Hepatocyte (in vitro differentiated cells): ENCODE measurements at regions not wholly inside any gene's neighbourhood (a gene's known extent, or its start where the extent isn't known, plus 50 kb on each side); places are given as distances from the start of the nearest gene placed in this dataset.

Experiments
- DNase-seq: peaks from one replicate; pipeline ENCODE4 v3.0.0-alpha.2; 2016; ENCODE audit warnings: low spot score
- H2AFZ ChIP-seq: fragments of 200-600 bp; sonication (generic); 2 replicates; pipeline ENCODE4 v1.6.0; 2016; ENCODE audit warnings: antibody characterized with exemption, mild to moderate bottlenecking
- H3K27ac ChIP-seq: fragments of 200-600 bp; sonication (generic); 2 replicates; pipeline ENCODE4 v1.5.1; 2016; ENCODE audit warnings: mild to moderate bottlenecking
- H3K27me3 ChIP-seq: fragments of 200-600 bp; sonication (generic); 2 replicates; pipeline ENCODE4 v1.6.1; 2016
- H3K36me3 ChIP-seq: fragments of 200-600 bp; sonication (generic); replicated peaks from 2 replicates; pipeline ENCODE4 v1.5.1; 2016; ENCODE audit warnings: low read depth; ENCODE audit not compliant: insufficient read depth
- H3K4me1 ChIP-seq: fragments of 200-600 bp; sonication (generic); 2 replicates; pipeline ENCODE4 v1.5.1; 2016; ENCODE audit warnings: mild to moderate bottlenecking, moderate library complexity; ENCODE audit not compliant: insufficient read depth
- H3K4me2 ChIP-seq: fragments of 200-600 bp; sonication (generic); 2 replicates; pipeline ENCODE4 v1.6.0; 2016
- H3K4me3 ChIP-seq: fragments of 200-600 bp; sonication (generic); 2 replicates; pipeline ENCODE4 v1.5.1; 2016; ENCODE audit warnings: mild to moderate bottlenecking
- H3K79me2 ChIP-seq: fragments of 200-600 bp; sonication (generic); 2 replicates; pipeline ENCODE4 v1.6.0; 2017; ENCODE audit warnings: mild to moderate bottlenecking
- H3K9me2 ChIP-seq: fragments of 200-600 bp; sonication (generic); replicated peaks from 2 replicates; pipeline ENCODE4 v1.6.0; 2017; ENCODE audit warnings: mild to moderate bottlenecking; ENCODE audit not compliant: insufficient read depth
- H3K9me3 ChIP-seq: fragments of 200-600 bp; sonication (generic); 2 replicates; pipeline ENCODE4 v1.5.1; 2016; ENCODE audit warnings: low read depth, mild to moderate bottlenecking
- H4K20me1 ChIP-seq: fragments of 200-600 bp; sonication (generic); 2 replicates; pipeline ENCODE4 v1.6.0; 2016; ENCODE audit warnings: mild to moderate bottlenecking; ENCODE audit not compliant: insufficient read depth, poor library complexity, severe bottlenecking
- EZH2 ChIP-seq: fragments of 200-600 bp; sonication (generic); IDR thresholded peaks from 2 replicates; pipeline ENCODE4 v1.6.1; 2016; ENCODE audit warnings: antibody characterized with exemption, mild to moderate bottlenecking, borderline replicate concordance
- EZH2phosphoT487 ChIP-seq: fragments of 200-600 bp; sonication (generic); IDR thresholded peaks from one replicate; pipeline ENCODE4 v1.6.1; 2018; ENCODE audit warnings: antibody characterized with exemption, mild to moderate bottlenecking, low read depth, moderate library complexity; ENCODE audit not compliant: unreplicated experiment, severe bottlenecking
- WGBS: methylation state at CpG from one replicate; pipeline ENCODE4 v1.1.6; 2016; ENCODE audit warnings: low lambda C conversion rate; ENCODE audit errors: missing lambda C conversion rate; 5-methylcytosine and 5-hydroxymethylcytosine counted together
- TF ChIP-seq, protein P1 (sequence below): fragments of 200-600 bp; sonication (generic); IDR thresholded peaks from 2 replicates; pipeline ENCODE4 v1.5.1; 2016; ENCODE audit warnings: antibody characterized with exemption, mild to moderate bottlenecking; ENCODE audit not compliant: poor library complexity

DNA sequence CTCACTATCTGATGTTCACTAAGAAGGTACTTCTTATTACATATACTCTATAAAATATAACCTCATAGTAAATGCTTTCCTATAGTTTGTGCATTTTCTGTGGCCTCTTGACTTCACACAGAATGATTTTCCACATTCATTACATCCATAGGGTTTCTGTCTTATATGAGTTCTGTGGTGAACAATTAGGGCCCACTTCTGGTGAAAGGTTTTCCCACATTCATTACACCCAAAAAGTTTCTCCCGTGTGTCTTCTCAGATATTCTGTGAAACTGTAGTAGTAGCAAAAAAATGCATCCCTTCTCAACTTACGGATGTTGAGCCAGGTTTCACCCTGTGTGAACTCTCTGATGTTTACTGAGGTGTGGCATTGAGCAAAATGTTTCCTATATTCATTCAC is 119.3 kb downstream of the ZNF33B start:
- H3K9me2 ChIP-seq, result no peaks in the 10 kb centered on the region
- H3K79me2 ChIP-seq, result no peaks in the 10 kb centered on the region
- TF ChIP-seq EZH2 (no peak), EZH2phosphoT487 (no peak)
- TF ChIP-seq, protein P1, sequence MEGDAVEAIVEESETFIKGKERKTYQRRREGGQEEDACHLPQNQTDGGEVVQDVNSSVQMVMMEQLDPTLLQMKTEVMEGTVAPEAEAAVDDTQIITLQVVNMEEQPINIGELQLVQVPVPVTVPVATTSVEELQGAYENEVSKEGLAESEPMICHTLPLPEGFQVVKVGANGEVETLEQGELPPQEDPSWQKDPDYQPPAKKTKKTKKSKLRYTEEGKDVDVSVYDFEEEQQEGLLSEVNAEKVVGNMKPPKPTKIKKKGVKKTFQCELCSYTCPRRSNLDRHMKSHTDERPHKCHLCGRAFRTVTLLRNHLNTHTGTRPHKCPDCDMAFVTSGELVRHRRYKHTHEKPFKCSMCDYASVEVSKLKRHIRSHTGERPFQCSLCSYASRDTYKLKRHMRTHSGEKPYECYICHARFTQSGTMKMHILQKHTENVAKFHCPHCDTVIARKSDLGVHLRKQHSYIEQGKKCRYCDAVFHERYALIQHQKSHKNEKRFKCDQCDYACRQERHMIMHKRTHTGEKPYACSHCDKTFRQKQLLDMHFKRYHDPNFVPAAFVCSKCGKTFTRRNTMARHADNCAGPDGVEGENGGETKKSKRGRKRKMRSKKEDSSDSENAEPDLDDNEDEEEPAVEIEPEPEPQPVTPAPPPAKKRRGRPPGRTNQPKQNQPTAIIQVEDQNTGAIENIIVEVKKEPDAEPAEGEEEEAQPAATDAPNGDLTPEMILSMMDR, result no peak
- no peaks in the 10 kb centered on the region for H3K4me1 ChIP-seq
- H2AFZ ChIP-seq, result no peak overlapping the region
- H3K27ac ChIP-seq, result no peak overlapping the region
- no peak overlapping the region for H3K4me2 ChIP-seq
- 89% methylated on average over 2 of the region's 2 CpGs for WGBS
- no peak for DNase-seq
- no peaks in the 10 kb centered on the region for H3K27me3 ChIP-seq
- H3K4me3 ChIP-seq, result no peak overlapping the region
- H3K36me3 ChIP-seq, result peaks cover 6% of the 10 kb centered on the region
- H3K9me3 ChIP-seq, result peaks cover 67% of the 10 kb centered on the region
- H4K20me1 ChIP-seq, result no peaks in the 10 kb centered on the region

DNA sequence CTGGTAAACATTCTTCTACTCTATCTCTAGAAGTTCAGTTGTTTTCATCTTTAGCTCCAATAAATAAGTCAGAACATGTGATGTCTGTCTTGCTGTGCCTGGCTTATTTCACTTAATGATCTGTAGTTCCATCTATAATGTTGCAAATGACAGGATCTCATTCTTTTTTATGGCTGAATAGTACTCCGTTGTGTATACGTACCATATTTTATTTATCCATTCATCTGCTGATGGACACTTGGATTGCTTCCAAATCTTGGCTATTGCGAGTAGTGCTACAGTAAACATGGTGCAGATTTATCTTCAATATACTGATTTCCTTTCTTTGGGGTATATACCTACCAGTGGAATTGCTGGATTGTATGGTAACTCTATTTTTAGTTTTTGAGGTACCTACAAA is 124.4 kb downstream of the ZNF33B start:
- Histone ChIP-seq H3K36me3 (no peaks in the 10 kb centered on the region), H3K27me3 (no peaks in the 10 kb centered on the region), H2AFZ (no peak overlapping the region), H4K20me1 (no peaks in the 10 kb centered on the region), H3K9me3 (peaks cover 34% of the 10 kb centered on the region), H3K79me2 (no peaks in the 10 kb centered on the region), H3K4me2 (no peak overlapping the region), H3K4me3 (no peak overlapping the region), H3K27ac (no peak overlapping the region), H3K9me2 (no peaks in the 10 kb centered on the region), H3K4me1 (no peaks in the 10 kb centered on the region)
- no peak for TF ChIP-seq EZH2
- TF ChIP-seq, protein P1, result no peak
- WGBS, result 94% methylated on average over 3 of the region's 3 CpGs
- no peak for DNase-seq

DNA sequence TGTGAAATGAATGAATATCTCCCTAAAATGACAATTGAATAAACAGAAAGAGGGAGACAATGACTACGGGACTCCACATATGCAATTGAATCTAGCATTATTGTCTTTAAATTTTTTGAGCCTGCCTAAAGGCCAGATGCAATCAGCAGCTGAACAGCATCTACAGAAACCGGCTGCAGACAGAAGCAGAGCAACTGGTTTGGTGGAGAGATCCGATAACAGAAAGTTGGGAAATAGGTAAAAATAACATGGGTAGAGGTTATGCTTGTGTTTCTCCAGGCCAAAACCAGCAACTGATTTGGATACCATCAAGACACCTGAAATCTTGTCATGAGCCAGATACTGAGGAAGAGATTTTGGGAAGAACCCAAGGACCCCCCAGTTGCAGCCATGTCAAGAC is 146.6 kb downstream of the ZNF33B start:
- Histone ChIP-seq H3K4me1 (no peaks in the 10 kb centered on the region), H2AFZ (no peak overlapping the region), H3K79me2 (no peaks in the 10 kb centered on the region), H4K20me1 (no peaks in the 10 kb centered on the region), H3K4me3 (no peak overlapping the region), H3K27ac (no peak overlapping the region), H3K27me3 (no peaks in the 10 kb centered on the region), H3K4me2 (no peak overlapping the region), H3K9me3 (no peaks in the 10 kb centered on the region), H3K9me2 (no peaks in the 10 kb centered on the region), H3K36me3 (no peaks in the 10 kb centered on the region)
- DNase-seq, result no peak
- TF ChIP-seq, protein P1, result no peak
- TF ChIP-seq EZH2 (no peak), EZH2phosphoT487 (no peak)
- 75% methylated on average over 3 of the region's 3 CpGs for WGBS

DNA sequence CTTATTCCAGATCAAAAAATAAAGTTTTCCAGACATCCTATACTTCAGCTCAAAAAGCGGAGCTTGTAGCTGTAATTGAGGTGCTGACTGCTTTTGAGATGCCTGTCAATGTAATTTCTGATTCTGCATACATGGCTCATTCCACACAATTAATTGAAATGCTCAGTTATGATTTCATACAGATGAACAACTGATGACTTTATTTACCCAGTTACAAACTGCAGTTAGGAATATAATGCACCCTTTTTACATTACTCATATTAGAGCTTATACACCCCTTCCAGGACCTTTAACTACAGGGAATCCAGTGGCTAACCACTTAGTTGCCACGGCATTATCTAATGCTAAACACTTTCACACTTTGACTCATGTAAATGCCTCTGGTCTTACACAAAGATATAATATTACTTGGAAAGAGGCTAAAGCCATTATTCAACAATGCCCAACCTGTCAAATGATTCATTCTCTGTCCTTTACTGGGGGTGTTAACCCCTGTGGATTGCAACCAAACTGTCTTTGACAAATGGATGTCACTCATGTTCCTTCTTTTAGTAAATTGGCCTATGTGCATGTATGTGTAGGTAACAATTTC is 147.3 kb downstream of the ZNF33B start:
- TF ChIP-seq EZH2 (no peak), EZH2phosphoT487 (no peak)
- no peak overlapping the region for H3K27ac ChIP-seq
- H3K27me3 ChIP-seq, result no peaks in the 10 kb centered on the region
- WGBS, result 63% methylated on average over 2 of the region's 2 CpGs
- no peak for DNase-seq
- H2AFZ ChIP-seq, result no peak overlapping the region
- H3K9me2 ChIP-seq, result no peaks in the 10 kb centered on the region
- no peaks in the 10 kb centered on the region for H3K4me1 ChIP-seq
- H3K4me2 ChIP-seq, result no peak overlapping the region
- H3K4me3 ChIP-seq, result no peak overlapping the region
- no peaks in the 10 kb centered on the region for H3K79me2 ChIP-seq
- no peaks in the 10 kb centered on the region for H3K9me3 ChIP-seq
- no peaks in the 10 kb centered on the region for H4K20me1 ChIP-seq
- no peaks in the 10 kb centered on the region for H3K36me3 ChIP-seq
